Gastroesophageal sphincter (tissue), 4 donors: ENCODE measurements at regions not wholly inside any gene's neighbourhood (a gene's known extent, or its start where the extent isn't known, plus 50 kb on each side); places are given as distances from the start of the nearest gene placed in this dataset.

Experiments used
- ATAC-seq: fragments of 150-250 bp; one replicate; pipeline ENCODE4 v1.9.1; 2016; ENCODE audit warnings: mild to moderate bottlenecking, moderate library complexity
- H3K27ac ChIP-seq, 4 donors: fragments of 200-600 bp; sonication (generic) in 3 of 4; 1 replicate in 3 of 4; 2 replicates in 1 of 4; pipeline ENCODE4 v1.5.1; 2016 to 2019
- H3K27me3 ChIP-seq: fragments of 200-600 bp; sonication (generic); one replicate; pipeline ENCODE4 v1.5.1; 2019
- H3K36me3 ChIP-seq, 2 donors: fragments of 200-600 bp; sonication (generic); one replicate each; pipeline ENCODE4 v1.5.1; 2019; ENCODE audit warnings: control low read depth in 1 of 2
- H3K4me1 ChIP-seq, 3 donors: fragments of 200-600 bp; sonication (generic); 1 replicate in 2 of 3; 2 replicates in 1 of 3; pipeline ENCODE4 v1.5.1; 2016 to 2019; ENCODE audit warnings: control low read depth in 2 of 3
- H3K4me3 ChIP-seq, 2 donors: fragments of 200-600 bp; sonication (generic); one replicate each; pipeline ENCODE4 v1.5.1; 2019; ENCODE audit warnings: mild to moderate bottlenecking in 1 of 2, moderate library complexity in 1 of 2
- H3K9me3 ChIP-seq, 3 donors: fragments of 200-600 bp; sonication (generic); one replicate each; pipeline ENCODE4 v1.5.1; 2017 to 2019; ENCODE audit warnings: control low read depth in 2 of 3
- EP300 ChIP-seq: sonication (generic); formaldehyde crosslinking; IDR thresholded peaks from one replicate; pipeline ENCODE4 v1.6.1; 2017; ENCODE audit warnings: antibody characterized with exemption, mild to moderate bottlenecking
- POLR2A ChIP-seq, 2 donors: fragments of 450-650 bp; IDR thresholded peaks; one replicate each; pipeline ENCODE4 v1.6.1; 2017; ENCODE audit warnings: antibody characterized with exemption in 2 of 2, mild to moderate bottlenecking in 2 of 2, moderate library complexity in 1 of 2
- POLR2AphosphoS5 ChIP-seq: sonication (generic); formaldehyde crosslinking; IDR thresholded peaks from one replicate; pipeline ENCODE4 v1.6.1; 2017; ENCODE audit warnings: antibody characterized with exemption
- WGBS, 2 donors: methylation state at CpG; one replicate each; pipeline ENCODE4 v1.1.5; 2018; ENCODE audit warnings: low coverage in 1 of 2; 5-methylcytosine and 5-hydroxymethylcytosine counted together
- TF ChIP-seq, protein P1 (sequence below), 4 experiments: fragments of 200-600 bp in 2 of 4; fragments of 450-650 bp in 2 of 4; sonication (generic) in 1 of 4; IDR thresholded peaks; one replicate each; pipeline ENCODE4 v1.5.1; 2017 to 2019; ENCODE audit warnings: antibody characterized with exemption in 4 of 4, mild to moderate bottlenecking in 2 of 4, moderate library complexity in 2 of 4

DNA sequence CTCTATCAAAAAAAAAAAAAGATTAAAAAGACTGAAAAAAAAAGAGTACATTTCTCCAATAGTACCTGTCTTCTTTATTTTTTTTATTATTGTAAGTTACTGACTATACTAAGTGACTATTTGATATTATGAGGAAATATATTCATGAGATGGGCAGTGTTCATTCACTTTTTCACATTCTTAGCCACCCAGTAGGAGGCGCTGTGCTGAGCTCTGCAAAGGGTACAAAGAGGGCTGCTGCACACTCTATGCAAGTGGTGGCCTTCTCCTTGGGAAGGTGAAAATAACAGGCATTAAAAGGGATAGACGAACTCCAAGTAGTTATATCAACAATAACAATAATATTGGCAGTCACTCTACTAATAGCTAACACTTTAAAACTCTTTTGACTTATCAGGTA lies 1034.9 kb upstream of the FANCL start:
- H3K36me3 ChIP-seq = no peaks in the 10 kb centered on the region
- TF ChIP-seq EP300 (no peak), POLR2AphosphoS5 (no peak), POLR2A (IDR thresholded peaks at IDR 0.05) (no peak)
- TF ChIP-seq, protein P1, sequence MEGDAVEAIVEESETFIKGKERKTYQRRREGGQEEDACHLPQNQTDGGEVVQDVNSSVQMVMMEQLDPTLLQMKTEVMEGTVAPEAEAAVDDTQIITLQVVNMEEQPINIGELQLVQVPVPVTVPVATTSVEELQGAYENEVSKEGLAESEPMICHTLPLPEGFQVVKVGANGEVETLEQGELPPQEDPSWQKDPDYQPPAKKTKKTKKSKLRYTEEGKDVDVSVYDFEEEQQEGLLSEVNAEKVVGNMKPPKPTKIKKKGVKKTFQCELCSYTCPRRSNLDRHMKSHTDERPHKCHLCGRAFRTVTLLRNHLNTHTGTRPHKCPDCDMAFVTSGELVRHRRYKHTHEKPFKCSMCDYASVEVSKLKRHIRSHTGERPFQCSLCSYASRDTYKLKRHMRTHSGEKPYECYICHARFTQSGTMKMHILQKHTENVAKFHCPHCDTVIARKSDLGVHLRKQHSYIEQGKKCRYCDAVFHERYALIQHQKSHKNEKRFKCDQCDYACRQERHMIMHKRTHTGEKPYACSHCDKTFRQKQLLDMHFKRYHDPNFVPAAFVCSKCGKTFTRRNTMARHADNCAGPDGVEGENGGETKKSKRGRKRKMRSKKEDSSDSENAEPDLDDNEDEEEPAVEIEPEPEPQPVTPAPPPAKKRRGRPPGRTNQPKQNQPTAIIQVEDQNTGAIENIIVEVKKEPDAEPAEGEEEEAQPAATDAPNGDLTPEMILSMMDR (IDR thresholded peaks at IDR 0.05) = no peak
- H3K4me1 ChIP-seq = no peaks in the 10 kb centered on the region
- no peak for ATAC-seq
- no peaks in the 10 kb centered on the region for H3K9me3 ChIP-seq
- 14 to 32% methylated on average over 1 to 2 of the region's 2 CpGs for WGBS, 2 donors
- no peak overlapping the region for H3K4me3 ChIP-seq
- H3K27ac ChIP-seq = no peak overlapping the region
- H3K27me3 ChIP-seq = no peaks in the 10 kb centered on the region

- no peaks in the 10 kb centered on the region for H3K36me3 ChIP-seq
- 70% methylated on average over 2 of the region's 2 CpGs; no CpG with 5 or more reads in 1 of the 2 donors for WGBS, 2 donors
These were observed 1025.3 kb upstream of the FANCL start for GRCh38 chr2:59266453-59266852.

DNA sequence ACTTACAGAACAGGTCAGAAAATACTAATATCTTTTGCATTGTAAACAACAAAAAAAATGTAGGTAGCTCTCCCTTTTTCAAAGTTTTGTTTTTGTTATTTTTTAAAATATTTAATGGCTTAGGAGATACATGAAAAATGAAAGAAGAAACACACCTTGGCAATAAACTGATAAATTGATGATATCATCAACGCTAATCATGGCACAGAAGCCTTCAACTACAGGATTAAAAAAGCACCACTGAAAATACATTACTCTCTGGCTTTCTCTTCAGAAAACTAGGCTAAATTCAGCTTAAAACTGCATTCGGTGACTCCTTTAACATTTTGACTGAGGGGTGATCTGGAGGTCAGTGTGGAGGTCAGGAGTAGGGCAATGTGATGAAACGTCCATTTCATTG lies 1018.8 kb upstream of the FANCL start:
- TF ChIP-seq, protein P1 (IDR thresholded peaks at IDR 0.05) = no peak
- TF ChIP-seq EP300 (no peak), POLR2A (IDR thresholded peaks at IDR 0.05) (no peak), POLR2AphosphoS5 (no peak)
- Histone ChIP-seq H3K27me3 (no peaks in the 10 kb centered on the region), H3K9me3 (no peaks in the 10 kb centered on the region), H3K27ac (no peak overlapping the region), H3K4me1 (no peaks in the 10 kb centered on the region), H3K36me3 (no peaks in the 10 kb centered on the region), H3K4me3 (no peak overlapping the region)
- ATAC-seq = no peak
- 42 to 61% methylated on average over 3 of the region's 3 CpGs for WGBS, 2 donors

More at GRCh38 chr2:59266453-59266852, 1025.3 kb upstream of the FANCL start:
- no peak for TF ChIP-seq EP300
- no peaks in the 10 kb centered on the region for H3K4me1 ChIP-seq
- H3K27me3 ChIP-seq = no peaks in the 10 kb centered on the region
- no peak overlapping the region for H3K27ac ChIP-seq
- no peak for ATAC-seq
- no peak overlapping the region for H3K4me3 ChIP-seq
- H3K9me3 ChIP-seq = no peaks in the 10 kb centered on the region

DNA sequence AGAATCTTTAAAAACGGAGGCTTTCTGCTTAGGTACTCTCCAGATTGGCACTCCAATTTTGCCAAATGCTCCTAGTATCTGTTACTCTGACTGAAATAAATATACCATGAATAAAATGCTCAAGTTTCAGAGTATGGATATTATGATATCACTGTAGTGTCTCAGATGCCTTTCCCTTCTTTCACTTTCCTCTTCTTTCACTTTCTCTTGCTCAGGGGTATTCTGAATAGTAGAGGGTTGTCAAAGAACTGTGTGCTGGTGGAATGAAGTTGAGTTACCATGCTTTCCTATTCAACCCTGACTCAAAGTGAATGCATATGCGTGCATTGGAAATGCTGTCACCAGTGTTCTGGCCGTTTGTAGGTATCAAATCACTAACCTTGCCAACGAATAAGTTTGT lies 1015.2 kb upstream of the FANCL start:
- Histone ChIP-seq H3K4me1 (no peaks in the 10 kb centered on the region), H3K27me3 (peaks cover 6% of the 10 kb centered on the region), H3K4me3 (no peak overlapping the region), H3K9me3 (no peaks in the 10 kb centered on the region), H3K36me3 (no peaks in the 10 kb centered on the region), H3K27ac (no peak overlapping the region)
- TF ChIP-seq POLR2AphosphoS5 (no peak), EP300 (no peak), POLR2A (IDR thresholded peaks at IDR 0.05) (no peak)
- TF ChIP-seq, protein P1 (IDR thresholded peaks at IDR 0.05) = no peak
- ATAC-seq = no peak
- WGBS, 2 donors = 72 to 94% methylated on average over 4 of the region's 4 CpGs

GRCh38 chr2:59254279-59254678 lies 1013.2 kb upstream of the FANCL start:
- Histone ChIP-seq H3K4me3 (no peak overlapping the region), H3K36me3 (no peaks in the 10 kb centered on the region), H3K4me1 (no peaks in the 10 kb centered on the region), H3K9me3 (no peaks in the 10 kb centered on the region), H3K27me3 (peaks cover 11% of the 10 kb centered on the region), H3K27ac (no peak overlapping the region)
- 91 to 100% methylated on average over 1 of the region's 1 CpG for WGBS, 2 donors
- no peak for ATAC-seq
- no peak for TF ChIP-seq POLR2A (IDR thresholded peaks at IDR 0.05)
- no peak for TF ChIP-seq POLR2AphosphoS5
- TF ChIP-seq, protein P1 (IDR thresholded peaks at IDR 0.05) = no peak
- TF ChIP-seq EP300 = no peak
